HTR-8/SVneo (cell line): ENCODE measurements at regions not wholly inside any gene's neighbourhood (a gene's known extent, or its start where the extent isn't known, plus 50 kb on each side); places are given as distances from the start of the nearest gene placed in this dataset.
"Not testable (repeated sequence)": the region's sequence is repeated elsewhere in the genome, so short reads cannot be mapped to it uniquely, and the experiment has no call there.

Source experiments
- DNase-seq: peaks from one replicate; pipeline ENCODE4 v3.0.0; 2011; ENCODE audit warnings: low spot score, mixed read lengths; ENCODE audit not compliant: insufficient read length
- FAIRE-seq: peaks from 2 replicates; lab custom pipeline; 2011; peaks lifted over from hg19 to GRCh38; lab: Jason Lieb, UNC

DNA sequence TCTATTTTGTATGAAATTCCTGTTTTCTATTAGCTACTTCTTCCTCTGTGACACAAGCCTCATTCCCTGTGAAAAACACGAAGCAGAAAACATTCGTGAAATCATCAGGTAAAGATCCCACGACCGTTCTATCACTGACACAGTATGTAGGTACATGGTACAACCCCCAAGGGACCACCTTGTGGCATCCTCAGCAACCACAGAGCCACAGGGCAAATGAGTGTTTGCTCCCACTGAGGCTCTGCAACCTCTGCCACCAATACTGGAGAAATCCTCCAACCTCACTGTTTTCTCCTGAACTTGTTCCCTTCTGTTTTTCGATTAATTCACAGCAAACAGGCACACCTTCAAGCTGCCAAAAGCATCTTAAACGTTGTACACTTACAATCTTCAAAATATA lies 83.7 kb upstream of the FBXO28 start:
- DNase-seq, FAIRE-seq: not testable (repeated sequence)

DNA sequence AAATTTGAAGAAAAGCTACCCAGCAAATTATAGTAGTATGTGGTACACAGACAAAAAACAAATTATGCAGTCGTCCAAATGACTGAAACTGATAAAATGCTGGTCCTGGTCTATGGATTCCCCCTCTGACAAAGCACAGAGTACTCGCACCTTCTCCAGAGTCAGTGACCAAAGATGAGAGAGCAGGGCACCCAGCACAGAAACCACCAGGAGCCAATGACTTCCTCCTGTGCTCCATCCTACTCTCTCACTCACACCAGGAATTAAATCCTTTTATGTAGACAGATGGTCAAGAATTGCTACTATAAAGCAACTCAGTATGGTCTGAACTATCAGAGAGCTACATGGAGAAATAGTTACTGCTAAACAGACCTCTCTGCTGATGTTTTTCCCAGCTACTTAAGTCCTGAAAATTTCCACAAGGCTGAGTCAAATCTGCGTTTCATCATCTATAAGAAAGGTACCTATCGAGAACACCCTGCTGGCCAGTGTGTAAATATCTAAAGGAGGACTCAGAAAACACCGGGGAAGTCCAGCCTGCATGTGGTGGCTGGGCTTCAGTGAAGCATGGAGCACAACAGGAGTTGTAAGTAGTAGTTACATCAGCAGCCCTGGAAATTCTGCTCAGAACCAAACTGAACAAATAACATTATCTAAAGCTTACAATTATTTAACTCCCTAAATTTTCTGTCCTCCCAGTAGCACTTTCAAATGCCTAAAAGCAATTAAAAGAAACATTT lies 84.5 kb upstream of the FBXO28 start:
- not testable (repeated sequence) for DNase-seq, FAIRE-seq

DNA sequence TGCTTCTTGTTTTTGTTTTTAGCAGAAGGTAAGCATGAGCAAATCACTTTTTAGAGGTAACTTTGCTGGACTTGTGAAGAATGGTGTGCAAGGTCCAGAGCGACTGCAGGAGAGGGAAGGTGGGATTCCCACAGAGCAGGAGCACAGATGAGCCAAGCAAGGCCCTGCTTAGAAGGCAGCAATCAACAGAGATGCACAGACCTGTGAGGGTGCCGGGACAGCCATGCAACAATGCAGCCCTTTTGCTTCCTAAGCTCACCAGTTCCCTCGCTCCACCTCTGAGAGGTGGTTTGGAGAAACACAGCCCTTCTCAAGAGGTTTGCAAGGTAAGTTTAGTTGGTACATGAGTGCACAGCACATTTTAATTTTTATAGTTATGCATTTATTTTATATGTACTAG lies 85.1 kb upstream of the FBXO28 start:
- not testable (repeated sequence) for DNase-seq, FAIRE-seq

DNA sequence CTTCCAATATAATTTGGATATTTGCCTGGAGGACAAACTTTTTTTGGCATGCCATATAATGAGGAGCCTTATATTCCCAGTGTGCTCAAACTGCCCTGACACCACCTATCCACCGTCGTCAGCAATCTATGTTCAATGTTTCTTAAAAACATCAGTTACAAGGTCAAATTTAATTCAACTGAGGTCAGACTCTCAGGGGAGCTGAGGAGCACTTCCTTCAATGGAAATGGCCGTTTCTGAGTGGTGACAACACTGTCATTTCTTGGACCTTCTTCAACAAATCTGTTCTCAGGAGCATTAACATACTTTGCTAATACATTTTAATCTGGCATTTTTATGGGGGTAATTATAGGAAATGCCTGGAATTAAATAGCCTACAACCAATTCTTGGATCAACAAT lies 90.8 kb upstream of the FBXO28 start:
- not testable (repeated sequence) for DNase-seq, FAIRE-seq

DNA sequence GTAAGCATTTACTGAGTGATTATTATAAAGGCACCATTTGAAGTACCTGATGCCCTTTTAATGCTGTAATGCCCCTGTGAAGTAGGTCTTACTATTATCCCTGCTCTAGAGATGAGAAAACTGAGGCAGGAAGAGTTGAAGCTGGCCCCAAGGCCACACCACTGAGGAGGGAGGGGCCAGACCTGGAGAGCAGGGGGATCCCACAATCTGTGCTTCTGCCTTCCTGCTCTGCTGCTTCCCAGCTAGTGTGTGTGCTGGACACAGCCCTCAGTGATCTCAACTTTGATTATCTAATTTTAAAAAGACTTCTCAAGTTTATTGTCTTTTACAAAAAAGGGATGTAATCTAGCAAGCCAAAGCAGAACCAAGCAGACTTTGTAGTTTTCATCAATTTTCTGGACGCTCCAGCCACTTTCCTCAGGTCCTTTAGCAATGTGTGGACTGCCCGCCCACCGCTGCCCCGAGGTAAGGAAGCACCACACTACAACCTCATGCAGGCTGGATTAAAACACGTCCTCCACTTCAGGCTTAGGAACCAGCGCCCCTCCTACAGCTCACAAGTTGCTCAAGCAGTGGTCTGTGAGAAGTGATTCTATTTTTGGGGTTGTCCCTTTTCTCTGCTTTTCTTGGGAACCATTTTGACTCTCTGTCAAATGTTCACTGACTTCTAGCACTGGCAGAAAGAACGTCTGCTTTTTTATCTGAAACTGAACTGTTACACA lies 91.5 kb upstream of the FBXO28 start:
- DNase-seq, FAIRE-seq: not testable (repeated sequence)

DNA sequence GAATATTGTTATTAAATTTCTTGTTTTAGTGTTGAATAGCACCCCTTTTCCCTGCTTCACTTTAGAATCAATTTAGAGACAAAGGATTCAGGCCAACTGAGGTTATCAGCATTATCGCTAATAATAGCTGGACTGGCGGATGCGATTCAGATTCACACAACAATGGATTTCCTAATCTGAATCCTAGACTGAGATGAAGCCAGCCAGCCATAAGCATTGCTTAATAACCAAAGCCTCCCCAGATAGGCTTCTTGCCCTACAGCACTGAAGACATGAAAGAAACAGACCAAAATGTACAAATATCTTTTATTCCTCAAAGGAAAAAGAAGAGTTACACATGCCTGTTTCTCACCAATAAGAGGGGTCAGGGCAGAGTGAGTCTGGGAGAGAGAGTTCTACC lies 94.0 kb upstream of the FBXO28 start:
- not testable (repeated sequence) for FAIRE-seq, DNase-seq

DNA sequence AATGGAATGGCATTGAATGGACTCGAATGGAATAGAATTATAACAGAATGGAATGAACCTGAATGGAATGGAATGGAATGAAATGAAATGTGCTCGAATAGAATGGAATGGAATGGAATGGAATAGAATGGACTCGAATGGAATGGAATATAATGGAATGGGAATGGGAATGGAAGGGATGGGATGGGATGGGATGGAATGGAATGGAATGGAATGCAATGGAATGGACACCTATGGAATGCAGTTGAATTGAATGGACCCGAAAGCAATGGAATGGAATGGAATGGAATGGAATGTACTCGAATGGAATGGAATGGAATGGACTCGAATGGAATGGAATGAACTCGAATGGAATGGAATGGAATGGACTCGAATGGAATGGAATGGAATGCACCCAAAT lies 98.1 kb upstream of the FBXO28 start:
- not testable (repeated sequence) for FAIRE-seq, DNase-seq

DNA sequence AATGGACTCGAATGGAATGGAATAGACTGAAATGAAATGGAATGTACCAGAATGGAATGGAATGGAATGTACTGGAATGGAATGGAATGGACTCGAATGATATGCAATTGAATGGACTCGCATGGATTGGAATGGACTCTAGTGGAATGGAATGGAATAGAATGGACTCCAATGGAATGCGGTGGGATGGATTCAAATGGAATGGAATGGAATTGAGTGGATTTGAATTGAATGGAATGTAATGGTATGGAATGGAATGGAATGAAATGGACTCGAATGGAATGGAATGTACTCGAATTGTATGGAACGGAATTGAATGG lies 99.6 kb upstream of the FBXO28 start:
- DNase-seq = no peak
- no peak for FAIRE-seq

DNA sequence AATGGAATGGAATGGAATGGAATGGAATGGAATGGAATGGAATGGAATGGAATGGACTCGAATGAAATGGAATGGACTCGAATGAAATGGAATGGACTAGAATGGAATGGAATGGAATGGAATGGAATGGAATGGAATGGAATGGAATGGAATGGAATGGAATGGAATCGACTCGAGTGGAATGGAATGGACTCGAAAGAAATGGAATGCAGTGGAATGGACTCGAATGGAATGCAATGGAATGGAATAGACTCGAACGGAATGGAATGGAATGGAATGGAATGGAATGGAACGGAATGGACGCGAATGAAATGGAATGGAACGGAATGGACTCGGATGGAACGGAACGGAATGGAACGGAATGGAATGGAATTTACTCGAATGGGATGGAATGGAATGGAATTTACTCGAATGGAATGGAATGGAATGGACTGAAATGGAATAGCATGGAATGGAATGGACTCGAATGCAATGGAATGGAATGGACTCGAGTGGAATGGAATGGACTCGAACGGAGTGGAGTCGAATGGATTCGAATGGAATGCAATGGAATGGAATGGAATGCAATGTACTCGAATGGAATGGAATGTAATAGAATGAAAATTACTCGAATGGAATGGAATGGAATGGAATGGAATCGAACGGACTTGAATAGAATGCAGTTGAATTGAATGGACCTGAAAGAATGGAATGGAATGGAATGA lies 100.1 kb upstream of the FBXO28 start:
- not testable (repeated sequence) for DNase-seq, FAIRE-seq

DNA sequence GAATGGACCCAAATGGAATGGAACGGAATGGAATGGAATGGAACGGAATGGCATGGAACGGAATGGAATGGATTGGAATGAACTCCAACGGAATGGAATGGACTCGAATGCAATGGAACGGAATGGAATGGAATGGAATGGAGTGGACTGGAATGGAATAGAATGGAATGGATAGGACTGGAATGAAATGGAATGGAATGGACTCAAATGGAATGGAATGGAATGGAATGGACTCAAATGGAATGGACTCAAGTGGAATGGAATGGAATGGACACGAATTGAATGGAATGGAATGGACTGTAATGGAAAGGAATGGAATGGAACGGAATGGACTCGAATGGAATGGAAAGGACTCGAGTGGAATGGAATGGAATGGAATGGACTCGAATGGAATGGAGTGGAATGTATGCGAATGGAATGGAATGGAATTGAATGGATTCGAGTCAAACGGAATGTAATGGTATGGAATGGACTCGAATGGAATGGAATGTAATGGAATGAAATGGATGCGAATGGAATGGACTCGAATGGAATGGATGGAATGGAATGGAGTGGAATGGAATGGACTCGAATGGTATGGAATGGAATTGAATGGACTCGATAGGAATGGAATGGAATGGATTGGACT lies 101.0 kb upstream of the FBXO28 start:
- FAIRE-seq = not testable (repeated sequence)

DNA sequence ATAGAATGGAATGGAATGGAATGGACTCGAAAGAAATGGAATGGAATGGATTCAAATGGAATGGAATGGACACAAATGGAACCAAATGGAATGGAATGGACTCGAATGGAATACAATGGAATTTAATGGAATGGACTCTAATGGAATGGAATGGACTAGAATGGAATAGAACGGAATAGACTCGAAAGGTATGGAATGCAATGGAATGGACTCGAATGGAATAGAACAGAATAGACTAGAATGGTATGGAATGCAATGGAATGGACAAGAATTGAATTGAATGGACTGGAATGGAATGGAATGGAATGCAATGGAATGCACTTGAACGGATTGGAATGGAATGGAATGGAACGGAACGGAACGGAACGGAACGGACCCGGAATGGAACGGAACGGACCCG lies 101.7 kb upstream of the FBXO28 start:
- DNase-seq, FAIRE-seq: not testable (repeated sequence)

More for the DNA sequence above, 101.0 kb upstream of the FBXO28 start:
- DNase-seq = not testable (repeated sequence)

DNA sequence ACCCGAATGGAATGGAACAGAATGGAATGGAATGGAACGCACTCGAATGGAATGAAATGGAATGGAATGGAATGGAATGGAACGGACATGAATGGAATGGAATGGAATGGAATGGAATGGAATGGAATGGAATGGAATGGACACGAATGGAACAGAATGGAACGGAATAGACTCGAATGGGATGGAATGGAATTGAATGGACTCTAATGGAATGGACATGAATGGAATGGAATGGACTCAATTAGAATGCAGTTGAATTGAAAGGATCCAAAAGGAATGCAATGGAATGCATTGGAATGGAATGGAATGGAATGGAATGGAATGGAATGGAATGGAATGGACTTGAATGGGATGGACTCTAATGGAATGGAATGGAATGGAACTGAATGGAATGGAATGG lies 102.2 kb upstream of the FBXO28 start:
- not testable (repeated sequence) for DNase-seq, FAIRE-seq

DNA sequence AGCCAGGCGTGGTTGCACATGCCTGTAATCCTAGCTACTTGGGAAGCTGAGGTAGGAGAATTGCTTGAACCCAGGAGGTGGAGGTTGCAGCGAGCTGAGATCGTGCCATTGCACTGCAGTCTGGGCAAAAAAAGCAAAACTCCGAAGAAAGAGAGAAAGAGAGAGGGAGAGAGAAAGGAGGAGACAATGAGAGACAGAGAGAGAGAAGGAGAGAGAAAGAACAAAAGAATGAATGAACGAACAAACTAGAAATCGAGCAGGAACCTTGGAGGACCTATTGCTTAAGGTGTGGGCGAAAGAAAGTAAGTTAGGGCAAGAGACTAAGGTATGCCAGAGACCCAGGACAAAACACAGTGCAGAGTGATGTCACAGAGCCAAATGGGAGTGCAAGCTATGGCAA lies 102.8 kb upstream of the FBXO28 start:
- not testable (repeated sequence) for DNase-seq, FAIRE-seq

DNA sequence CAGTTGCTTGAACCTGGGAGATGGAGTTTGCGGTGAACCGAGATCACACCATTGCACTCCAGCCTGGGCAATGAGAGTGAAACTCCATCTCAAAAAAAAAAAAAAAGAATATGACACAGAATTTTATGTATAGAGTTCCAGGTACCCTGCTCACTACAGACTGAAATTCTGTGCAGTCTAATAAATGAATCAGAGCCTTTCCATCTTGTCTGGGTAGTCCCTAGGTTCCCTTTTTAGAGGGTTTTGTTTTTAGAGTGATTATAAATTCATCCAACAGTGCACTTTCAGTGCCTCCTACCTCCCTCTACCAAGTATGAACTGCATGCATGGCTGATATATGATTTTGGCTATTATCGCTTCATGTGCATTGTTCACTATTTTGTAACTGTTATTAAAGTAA lies 107.9 kb upstream of the FBXO28 start:
- not testable (repeated sequence) for DNase-seq, FAIRE-seq

DNA sequence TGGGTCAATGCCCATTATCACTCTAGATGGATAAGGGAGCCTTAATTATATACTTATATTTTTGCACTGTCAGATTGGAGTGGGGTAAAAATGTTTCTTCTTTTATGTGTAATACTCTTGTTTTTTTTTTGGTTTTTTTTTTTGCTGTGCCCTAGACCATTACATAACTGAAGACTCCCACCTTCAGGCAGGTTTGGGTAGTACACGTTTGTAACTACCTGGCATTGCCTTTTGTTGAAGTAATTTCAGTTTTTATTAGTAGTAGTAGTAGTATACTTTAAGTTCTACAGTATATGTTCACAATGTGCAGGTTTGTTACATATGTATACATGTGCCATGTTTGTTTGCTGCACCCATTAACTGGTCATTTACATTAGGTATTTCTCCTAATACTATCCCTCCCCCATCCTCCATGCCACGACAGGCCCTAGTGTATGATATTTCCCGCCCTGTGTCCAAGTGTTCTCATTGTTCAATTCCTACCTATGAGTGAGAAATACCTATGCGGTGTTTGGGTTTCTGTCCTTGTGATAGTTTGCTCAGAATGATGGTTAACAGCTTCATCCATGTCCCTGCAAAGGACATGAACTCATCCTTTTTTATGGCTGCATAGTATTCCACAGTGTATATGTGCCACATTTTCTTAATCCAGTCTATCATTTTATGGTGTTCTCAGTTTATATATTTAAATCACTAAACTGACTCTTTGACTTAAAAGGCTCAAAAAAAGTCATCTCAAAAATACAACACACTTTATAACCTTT lies 109.2 kb upstream of the FBXO28 start:
- not testable (repeated sequence) for FAIRE-seq

DNA sequence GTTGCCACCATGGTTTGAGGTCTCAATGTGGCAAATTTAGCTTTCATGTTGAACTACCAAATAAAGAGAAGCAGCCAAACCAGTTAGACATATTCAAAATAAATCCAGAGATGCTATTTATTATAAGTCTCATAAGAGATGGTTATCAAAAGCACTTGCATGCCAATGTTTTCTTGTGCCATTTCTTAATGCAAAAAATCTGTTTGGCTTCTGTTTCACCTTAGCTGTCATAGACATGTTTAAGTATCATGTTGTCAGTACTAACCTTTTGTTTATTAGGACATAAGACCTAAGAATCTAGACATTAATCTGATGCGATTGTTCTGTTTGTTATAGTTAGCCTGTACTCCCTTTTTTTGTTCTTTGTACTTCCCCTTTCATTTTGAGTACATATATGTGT lies 110.0 kb upstream of the FBXO28 start:
- DNase-seq = not testable (repeated sequence)

More for the DNA sequence above, 109.2 kb upstream of the FBXO28 start:
- DNase-seq = not testable (repeated sequence)

DNA sequence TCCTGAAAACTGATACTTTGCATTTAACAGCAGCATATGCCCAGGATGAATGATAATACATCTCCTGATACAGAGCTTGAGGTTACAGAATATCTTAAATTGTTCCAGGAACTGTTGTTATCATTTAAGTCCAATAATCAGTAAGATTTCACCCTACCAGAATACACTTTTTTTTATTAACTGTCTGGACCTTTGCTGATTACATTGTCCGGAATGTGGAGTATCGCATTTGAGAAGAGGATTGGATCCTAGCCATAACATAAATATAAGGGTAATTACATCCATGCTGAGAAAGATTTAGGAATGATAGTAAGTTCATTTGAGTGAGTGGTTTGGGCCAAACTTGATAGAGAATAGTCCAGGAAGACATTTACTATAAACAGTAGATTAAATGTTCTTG lies 112.2 kb upstream of the FBXO28 start:
- FAIRE-seq = not testable (repeated sequence)

More for the DNA sequence above, 110.0 kb upstream of the FBXO28 start:
- not testable (repeated sequence) for FAIRE-seq

DNA sequence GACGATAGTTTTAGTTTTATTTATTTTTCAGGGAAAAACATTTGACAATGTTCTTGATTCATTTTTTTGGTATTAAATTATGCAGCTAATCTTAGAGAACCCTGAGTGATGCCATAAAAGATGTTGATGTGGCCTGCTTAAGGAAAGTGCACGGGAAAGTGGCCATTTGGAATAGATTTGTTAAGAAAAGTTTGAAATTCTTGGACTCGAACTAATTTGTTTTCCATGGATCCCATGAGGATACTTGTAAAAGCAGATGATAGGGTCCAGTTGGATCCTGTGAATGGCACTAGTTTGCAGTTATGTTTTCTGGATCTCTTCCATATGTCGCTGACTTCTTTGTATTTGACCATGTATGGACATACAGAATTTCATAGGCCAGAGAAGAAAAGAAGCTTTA lies 114.2 kb upstream of the FBXO28 start:
- DNase-seq, FAIRE-seq: not testable (repeated sequence)

More for the DNA sequence above, 112.2 kb upstream of the FBXO28 start:
- not testable (repeated sequence) for DNase-seq
